Superior temporal gyrus (tissue), 1 donor: ENCODE measurements at regions not wholly inside any gene's neighbourhood (a gene's known extent, or its start where the extent isn't known, plus 50 kb on each side); places are given as distances from the start of the nearest gene placed in this dataset.
"Not testable (repeated sequence)": the region's sequence is repeated elsewhere in the genome, so short reads cannot be mapped to it uniquely, and the experiment has no call there.

ENCODE experiments used
- DNase-seq: peaks from one replicate; pipeline ENCODE4 v3.0.0-alpha.2; 2016; ENCODE audit errors: extremely low spot score

GRCh38 chrX:113058634-113059033 lies 218.0 kb upstream of the AMOT start:
- DNase-seq: no peak

DNA sequence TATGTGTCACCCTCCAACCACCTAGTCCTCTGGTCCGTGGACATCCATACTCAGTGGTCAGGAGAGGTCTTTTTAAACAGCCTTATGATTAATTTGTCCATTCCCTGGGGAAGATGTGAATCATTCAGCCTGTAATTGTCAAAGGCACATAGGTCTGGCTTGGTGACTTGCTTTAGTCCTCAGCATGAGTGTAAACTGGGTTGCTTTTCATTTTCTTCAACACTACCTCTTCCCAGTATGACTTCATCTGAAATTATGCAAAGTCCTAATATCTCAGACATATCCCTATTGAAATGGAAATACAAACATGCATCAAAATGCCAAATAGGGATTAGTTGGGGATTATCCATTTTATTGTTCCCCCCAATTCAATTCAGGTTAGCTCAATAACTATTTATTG lies 208.3 kb upstream of the AMOT start:
- no peak for DNase-seq

DNA sequence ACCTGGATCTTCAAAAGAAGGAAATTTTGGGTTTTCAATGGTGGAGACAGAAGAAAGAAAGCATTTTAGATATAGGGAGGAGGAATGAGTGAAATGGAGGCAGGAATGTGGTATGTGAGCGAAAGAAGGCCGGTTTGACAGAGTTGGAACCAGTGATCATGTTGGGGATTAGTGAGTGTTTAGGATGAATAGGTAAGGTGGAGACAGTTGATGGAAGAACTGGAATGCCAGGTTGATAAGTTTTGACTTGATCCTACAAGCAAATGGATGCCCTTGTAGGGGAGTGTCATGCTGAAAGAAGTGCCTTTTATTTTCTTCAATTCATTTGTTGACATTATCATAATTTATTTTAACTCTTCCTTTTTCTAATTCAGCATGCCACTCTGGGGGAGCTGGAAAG lies 207.8 kb upstream of the AMOT start:
- no peak for DNase-seq

GRCh38 chrX:113033966-113034680 lies 193.5 kb upstream of the AMOT start:
- DNase-seq: no peak

GRCh38 chrX:113019958-113020357 lies 179.3 kb upstream of the AMOT start:
- DNase-seq: no peak

DNA sequence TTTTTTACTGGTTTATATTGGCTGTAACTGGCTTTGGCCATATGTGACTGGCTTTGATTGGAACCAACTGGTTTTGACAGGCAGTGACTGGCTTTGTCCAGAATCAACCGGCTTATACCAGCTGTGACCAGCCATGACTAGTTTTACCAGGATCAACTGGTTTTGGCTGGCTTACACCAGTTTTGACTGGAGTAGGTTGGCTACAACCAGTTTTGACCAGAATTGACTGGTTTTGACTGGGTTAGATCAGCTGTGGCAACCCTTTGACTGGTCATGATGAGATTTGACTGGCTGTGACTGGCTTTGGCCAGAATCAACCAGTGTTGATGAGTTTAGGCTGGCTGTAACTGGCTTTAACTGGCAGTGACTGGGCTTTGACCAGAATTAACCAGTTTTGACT lies 169.2 kb upstream of the AMOT start:
- DNase-seq: no peak

DNA sequence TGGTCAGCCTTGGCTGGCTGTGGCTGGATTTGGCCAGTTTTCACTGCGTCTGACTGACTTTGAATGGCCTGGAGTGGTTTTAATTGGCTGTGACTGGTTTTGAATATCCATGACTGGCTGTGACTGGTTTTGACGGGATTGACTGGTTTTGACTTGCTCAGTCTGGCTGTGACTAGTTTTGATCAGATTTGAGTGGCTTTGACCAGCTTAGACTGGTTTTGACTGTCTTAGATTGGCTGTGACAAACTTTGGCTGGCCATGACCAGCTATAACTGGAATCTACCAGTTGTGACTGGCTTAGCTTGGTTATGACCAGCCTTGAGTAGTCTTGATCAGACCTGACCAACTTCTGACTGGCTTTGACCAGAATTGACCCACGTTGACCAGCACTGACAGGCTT lies 168.4 kb upstream of the AMOT start:
- no peak for DNase-seq

- no peak for DNase-seq
These were observed 161.2 kb upstream of the AMOT start for GRCh38 chrX:113001836-113002235.

DNA sequence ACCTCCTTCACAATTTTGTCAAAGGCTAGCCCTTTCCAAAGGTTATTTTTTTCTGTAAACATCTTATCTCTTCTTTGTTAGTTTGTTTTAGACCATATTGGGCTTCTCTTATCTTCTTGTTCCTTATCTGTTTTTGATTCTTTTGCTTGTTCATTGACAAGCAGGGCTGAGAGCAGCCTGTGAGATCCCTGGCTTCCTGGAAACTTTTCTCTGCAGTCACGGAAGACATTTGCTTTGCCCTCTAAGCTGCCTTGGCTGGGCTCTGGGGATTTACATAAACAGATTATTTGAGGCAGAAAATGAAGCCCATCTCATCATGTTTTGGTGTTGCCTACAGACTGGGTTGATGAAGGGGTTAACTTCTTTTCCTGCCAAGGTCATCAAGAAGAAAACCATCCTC lies 157.4 kb upstream of the AMOT start:
- no peak for DNase-seq

DNA sequence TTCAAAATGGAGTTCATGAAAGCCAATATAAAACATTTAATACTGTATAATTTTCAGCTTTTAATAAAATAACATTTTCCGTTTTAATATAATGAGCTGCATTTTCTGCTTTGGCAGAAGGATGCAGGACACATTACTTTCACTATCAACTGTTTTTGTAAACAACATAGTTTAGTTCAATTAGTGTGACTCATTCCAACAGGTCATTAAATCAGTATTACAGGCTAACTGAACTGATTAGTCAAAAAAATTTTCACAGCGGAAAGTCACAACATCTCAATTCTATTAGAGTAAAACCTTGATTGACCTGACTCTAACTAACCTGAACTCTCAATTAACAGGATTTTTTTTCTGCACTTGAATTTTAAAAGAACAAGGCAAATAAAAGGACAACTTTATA lies 151.2 kb upstream of the AMOT start:
- DNase-seq: no peak

GRCh38 chrX:112979879-112980278 lies 139.2 kb upstream of the AMOT start:
- no peak for DNase-seq

GRCh38 chrX:112968351-112969133 lies 127.9 kb upstream of the AMOT start:
- DNase-seq: no peak

- DNase-seq: no peak
These were observed 127.3 kb upstream of the AMOT start for GRCh38 chrX:112967903-112968302.

DNA sequence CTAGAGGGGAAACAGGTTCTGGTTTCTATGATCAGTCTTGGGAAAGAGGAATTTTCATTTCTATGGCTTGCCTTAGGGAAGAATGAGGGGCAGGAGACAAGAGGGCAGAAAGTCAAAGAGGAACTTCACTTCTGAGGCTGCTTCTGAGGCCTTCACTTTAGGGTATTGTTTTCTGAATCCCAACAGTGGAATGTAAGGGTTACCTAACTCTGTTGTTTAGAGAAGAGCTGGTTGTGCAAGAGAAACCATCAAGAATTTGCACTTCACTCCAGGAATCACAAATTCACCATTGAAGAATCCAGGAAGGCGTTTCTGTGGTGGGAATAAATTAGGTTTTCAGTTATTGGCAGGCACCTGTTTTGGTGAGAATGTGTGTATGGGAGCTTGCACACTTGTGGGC lies 126.7 kb upstream of the AMOT start:
- no peak for DNase-seq

DNA sequence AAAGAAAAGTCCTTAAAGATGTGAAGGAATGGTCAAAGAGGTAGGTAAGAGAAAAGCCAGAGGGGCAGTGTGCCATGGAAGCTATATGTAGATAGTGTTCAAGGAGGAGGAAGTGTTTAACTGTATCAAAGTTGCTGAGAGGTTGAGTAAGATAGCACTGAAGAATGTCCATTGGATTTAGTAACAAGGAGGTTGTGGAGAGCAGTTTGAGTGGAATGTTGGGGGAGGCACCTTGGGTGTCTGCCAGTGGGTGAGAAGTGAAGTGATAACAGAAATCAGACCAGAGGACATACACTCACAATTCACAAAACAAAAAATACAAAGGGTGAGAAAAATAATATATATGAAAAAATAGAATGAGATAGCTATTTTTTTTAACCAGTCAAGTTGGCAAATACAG lies 121.3 kb upstream of the AMOT start:
- DNase-seq: no peak

- no peak for DNase-seq
These were observed 107.5 kb upstream of the AMOT start for GRCh38 chrX:112947981-112948615.

- no peak for DNase-seq
These were observed 105.6 kb upstream of the AMOT start for GRCh38 chrX:112946227-112946626.

DNA sequence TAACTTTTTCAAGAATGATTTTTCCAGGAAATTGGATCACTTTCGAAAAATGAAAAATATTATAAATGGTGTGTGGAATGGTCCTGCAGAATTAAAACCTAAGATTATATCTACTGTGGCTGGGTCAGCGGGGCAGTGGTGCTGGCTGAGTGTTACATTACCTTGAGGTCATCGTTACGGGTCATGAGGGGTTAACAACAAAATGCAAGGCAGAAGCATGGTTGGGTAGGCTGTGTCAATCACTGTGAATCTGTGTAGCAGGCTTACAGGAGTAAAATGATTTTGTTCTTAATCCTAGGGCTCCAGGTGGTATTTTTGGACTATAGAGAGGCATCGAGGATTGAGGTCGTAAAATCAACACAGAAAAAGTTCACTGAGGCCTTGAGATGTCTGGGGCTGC lies 105.2 kb upstream of the AMOT start:
- no peak for DNase-seq

DNA sequence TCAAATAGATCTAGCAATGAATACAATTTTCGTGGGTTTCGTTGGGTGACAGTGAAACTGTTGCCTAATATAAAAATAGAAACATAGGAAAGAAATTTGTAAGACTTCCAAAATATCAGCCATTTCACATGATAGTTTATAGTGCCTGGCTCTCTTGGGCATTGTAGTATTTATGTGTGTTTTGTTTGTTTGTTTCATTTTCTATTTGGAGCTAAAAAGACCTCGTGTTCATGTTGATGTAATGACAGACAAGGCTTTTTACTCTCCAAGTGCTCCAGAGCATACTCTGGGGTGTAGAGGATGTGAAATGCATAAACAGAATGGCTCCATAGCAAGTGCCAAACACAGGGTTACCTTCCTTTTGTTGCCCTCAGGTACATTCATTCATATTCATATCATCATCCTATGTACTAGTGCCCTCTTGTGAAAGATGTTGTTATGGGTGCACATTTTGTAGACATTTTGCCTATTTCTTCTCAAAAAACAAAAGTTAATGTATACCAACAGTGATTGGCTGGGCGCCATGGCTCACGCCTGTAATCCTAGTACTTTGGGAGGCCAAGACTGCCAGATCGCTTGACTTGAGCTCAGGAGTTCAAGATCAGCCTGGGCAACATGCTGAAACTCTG lies 100.7 kb upstream of the AMOT start:
- peak; percentile 15 for DNase-seq

DNA sequence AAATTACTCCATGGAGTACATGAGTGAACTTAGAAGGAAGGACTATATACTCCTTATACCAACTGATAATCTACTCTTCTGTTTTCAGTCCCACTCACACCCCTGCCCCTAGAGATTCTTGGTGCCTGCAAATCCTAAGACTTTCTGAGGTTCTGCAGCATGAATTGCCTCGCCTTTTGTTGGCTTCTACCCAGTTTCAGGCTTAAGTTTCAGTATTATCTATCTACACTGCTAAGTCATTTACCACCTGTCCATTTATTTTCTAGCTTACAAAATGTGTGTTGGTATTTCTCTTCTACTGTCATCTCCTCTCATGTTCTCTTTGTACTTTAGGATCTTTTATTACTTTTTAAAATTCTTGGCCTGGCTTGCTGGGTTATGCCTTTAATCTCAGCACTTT lies 94.4 kb upstream of the AMOT start:
- no peak for DNase-seq

- DNase-seq: no peak
These were observed 91.3 kb upstream of the AMOT start for GRCh38 chrX:112931900-112932299.

- no peak for DNase-seq
These were observed 90.8 kb upstream of the AMOT start for GRCh38 chrX:112931478-112931877.

DNA sequence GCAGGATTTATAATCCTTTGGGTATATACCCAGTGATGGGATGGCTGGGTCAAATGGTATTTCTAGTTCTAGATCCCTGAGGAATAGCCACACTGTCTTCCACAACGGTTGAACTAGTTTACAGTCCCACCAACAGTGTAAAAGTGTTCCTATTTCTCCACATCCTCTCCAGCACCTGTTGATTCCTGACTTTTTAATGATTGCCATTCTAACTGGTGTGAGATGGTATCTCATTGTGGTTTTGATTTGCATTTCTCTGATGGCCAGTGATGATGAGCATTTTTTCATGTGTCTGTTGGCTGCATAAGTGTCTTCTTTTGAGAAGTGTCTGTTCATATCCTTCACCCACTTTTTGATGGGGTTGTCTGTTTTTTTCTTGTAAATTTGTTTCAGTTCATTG lies 82.8 kb upstream of the AMOT start:
- DNase-seq: not testable (repeated sequence)
